WTC11 (cell line): ENCODE measurements at regions not wholly inside any gene's neighbourhood (a gene's known extent, or its start where the extent isn't known, plus 50 kb on each side); places are given as distances from the start of the nearest gene placed in this dataset.

Source experiments
- ATAC-seq: fragments of 200-7000 bp; cut with Tn5 transposase; 2 replicates; pipeline ENCODE4 v1.10.0; 2021; ENCODE audit warnings: mild to moderate bottlenecking, moderate library complexity
- CTCF ChIA-PET: fragments of 300-600 bp; sonication (Branson Sonifier 250); formaldehyde crosslinking; loops from one replicate; lab custom pipeline; 2021; ENCODE audit warnings: antibody characterized with exemption; lab: Charles Lee
- POLR2A ChIA-PET: fragments of 350-600 bp; sonication (Branson Sonifier 250); formaldehyde crosslinking; loops from one replicate; lab custom pipeline; 2021; ENCODE audit warnings: antibody characterized with exemption; lab: Charles Lee
- DNase-seq: peaks from one replicate; pipeline ENCODE4 v3.0.0; 2021; ENCODE audit warnings: low spot score
- H3K27ac Mint-ChIP-seq: 2 replicates; pipeline ENCODE4 v1.8.0; 2021; ENCODE audit warnings: mixed read lengths
- H3K27me3 Mint-ChIP-seq: 2 replicates; pipeline ENCODE4 v1.8.0; 2021; ENCODE audit warnings: low read depth, mild to moderate bottlenecking, moderate library complexity, mixed read lengths
- H3K36me3 Mint-ChIP-seq: 2 replicates; pipeline ENCODE4 v1.8.0; 2021; ENCODE audit warnings: mixed read lengths
- H3K4me1 Mint-ChIP-seq: 2 replicates; pipeline ENCODE4 v1.8.0; 2022; ENCODE audit warnings: mixed read lengths
- H3K4me3 Mint-ChIP-seq: 2 replicates; pipeline ENCODE4 v1.8.0; 2021; ENCODE audit warnings: mild to moderate bottlenecking, moderate library complexity, mixed read lengths
- H3K9me3 Mint-ChIP-seq: 2 replicates; pipeline ENCODE4 v1.8.0; 2021; ENCODE audit warnings: mixed read lengths
- CREM ChIP-seq: sonication (generic); formaldehyde crosslinking; IDR thresholded peaks from 2 replicates; pipeline ENCODE4 v1.8.1; 2022; ENCODE audit warnings: mild to moderate bottlenecking, missing genetic modification reagents, moderate library complexity
- FOXJ3 ChIP-seq: sonication (generic); formaldehyde crosslinking; IDR thresholded peaks from 2 replicates; pipeline ENCODE4 v1.9.0; 2021; ENCODE audit warnings: missing genetic modification reagents, mild to moderate bottlenecking, borderline replicate concordance
- FOXK1 ChIP-seq: sonication (generic); formaldehyde crosslinking; IDR thresholded peaks from 2 replicates; pipeline ENCODE4 v1.8.0; 2022; ENCODE audit warnings: mild to moderate bottlenecking, moderate library complexity, missing genetic modification reagents
- MXD4 ChIP-seq: fragments of 250-450 bp; sonication (Bioruptor Pico); IDR thresholded peaks from 2 replicates; pipeline ENCODE4 v1.8.0; 2021; ENCODE audit warnings: mild to moderate bottlenecking, moderate library complexity, borderline replicate concordance
- PREB ChIP-seq: sonication (generic); formaldehyde crosslinking; IDR thresholded peaks from 2 replicates; pipeline ENCODE4 v1.8.1; 2022; ENCODE audit warnings: mild to moderate bottlenecking, missing genetic modification reagents, moderate library complexity, borderline replicate concordance
- ZNF263 ChIP-seq: sonication (generic); formaldehyde crosslinking; IDR thresholded peaks from 2 replicates; pipeline ENCODE4 v1.8.1; 2022; ENCODE audit warnings: low read depth, mild to moderate bottlenecking, moderate library complexity, missing genetic modification reagents
- ZNF532 ChIP-seq: fragments of 250-450 bp; sonication (Bioruptor Pico); IDR thresholded peaks from 2 replicates; pipeline ENCODE4 v1.9.0; 2021; ENCODE audit warnings: mild to moderate bottlenecking, borderline replicate concordance
- TF ChIP-seq, protein P1 (sequence below): fragments of 250-450 bp; sonication (Bioruptor Pico); IDR thresholded peaks from 2 replicates; pipeline ENCODE4 v2.1.2; 2022; ENCODE audit warnings: mild to moderate bottlenecking, moderate library complexity
- TF ChIP-seq, protein P2 (sequence below): sonication (generic); formaldehyde crosslinking; IDR thresholded peaks from 2 replicates; pipeline ENCODE4 v1.8.0; 2022; ENCODE audit warnings: mild to moderate bottlenecking, missing genetic modification reagents
- TF ChIP-seq, protein P3 (sequence below): sonication (generic); formaldehyde crosslinking; IDR thresholded peaks from 2 replicates; pipeline ENCODE4 v1.8.0; 2023; ENCODE audit warnings: missing genetic modification reagents, mild to moderate bottlenecking, borderline replicate concordance

DNA sequence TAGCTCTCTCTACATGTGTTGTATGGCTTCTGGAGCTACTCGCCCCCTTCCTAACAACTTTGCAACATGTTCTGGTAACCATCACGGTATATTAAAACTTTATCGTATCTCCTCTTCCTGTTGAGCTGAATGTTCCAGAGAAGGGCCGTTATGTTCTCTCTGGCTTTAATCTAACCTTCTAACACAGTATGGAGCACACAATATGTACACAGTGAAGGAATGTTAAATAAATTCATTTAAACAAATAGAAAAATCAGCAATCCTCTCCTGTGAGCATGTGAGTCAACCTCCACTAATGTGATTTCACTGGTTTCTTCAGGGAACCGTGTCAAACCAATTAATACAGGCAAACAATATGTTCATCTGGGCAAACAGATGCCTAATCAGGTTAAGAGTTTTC is 319.5 kb upstream of the OR4E1 start (continued):
- TF ChIP-seq PREB (CRISPR knock-in tag) (no peak), FOXJ3 (CRISPR knock-in tag) (no peak), ZNF263 (no peak)
- TF ChIP-seq, protein P1, sequence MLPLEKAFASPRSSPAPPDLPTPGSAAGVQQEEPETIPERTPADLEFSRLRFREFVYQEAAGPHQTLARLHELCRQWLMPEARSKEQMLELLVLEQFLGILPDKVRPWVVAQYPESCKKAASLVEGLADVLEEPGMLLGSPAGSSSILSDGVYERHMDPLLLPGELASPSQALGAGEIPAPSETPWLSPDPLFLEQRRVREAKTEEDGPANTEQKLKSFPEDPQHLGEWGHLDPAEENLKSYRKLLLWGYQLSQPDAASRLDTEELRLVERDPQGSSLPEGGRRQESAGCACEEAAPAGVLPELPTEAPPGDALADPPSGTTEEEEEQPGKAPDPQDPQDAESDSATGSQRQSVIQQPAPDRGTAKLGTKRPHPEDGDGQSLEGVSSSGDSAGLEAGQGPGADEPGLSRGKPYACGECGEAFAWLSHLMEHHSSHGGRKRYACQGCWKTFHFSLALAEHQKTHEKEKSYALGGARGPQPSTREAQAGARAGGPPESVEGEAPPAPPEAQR (CRISPR knock-in tag): no peak
- TF ChIP-seq, protein P2, sequence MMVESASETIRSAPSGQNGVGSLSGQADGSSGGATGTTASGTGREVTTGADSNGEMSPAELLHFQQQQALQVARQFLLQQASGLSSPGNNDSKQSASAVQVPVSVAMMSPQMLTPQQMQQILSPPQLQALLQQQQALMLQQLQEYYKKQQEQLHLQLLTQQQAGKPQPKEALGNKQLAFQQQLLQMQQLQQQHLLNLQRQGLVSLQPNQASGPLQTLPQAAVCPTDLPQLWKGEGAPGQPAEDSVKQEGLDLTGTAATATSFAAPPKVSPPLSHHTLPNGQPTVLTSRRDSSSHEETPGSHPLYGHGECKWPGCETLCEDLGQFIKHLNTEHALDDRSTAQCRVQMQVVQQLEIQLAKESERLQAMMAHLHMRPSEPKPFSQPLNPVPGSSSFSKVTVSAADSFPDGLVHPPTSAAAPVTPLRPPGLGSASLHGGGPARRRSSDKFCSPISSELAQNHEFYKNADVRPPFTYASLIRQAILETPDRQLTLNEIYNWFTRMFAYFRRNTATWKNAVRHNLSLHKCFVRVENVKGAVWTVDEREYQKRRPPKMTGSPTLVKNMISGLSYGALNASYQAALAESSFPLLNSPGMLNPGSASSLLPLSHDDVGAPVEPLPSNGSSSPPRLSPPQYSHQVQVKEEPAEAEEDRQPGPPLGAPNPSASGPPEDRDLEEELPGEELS: no peak

DNA sequence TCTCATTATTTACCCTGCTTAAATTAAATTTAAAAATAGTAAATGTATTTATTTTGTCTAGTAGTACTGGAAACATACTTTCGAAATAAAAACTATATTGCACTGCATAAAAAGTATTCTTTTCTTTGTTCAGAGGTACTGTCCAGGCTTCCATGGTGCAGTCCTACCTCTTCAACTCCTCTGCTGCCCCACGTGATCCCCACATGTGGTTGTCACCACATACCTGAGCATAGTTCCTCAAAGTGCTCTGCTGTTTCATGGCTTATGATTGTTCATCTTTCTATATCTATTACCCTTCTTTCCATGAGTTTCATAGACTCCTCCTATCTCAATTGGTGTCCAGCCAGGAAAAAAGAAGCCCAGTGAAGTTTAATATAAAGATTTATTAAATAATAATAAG is 317.5 kb upstream of the OR4E1 start:
- DNase-seq (no peak), ATAC-seq (no peak)
- H3K36me3 Mint-ChIP-seq: no peaks in the 10 kb centered on the region
- no peak overlapping the region for H3K27ac Mint-ChIP-seq
- no peaks in the 10 kb centered on the region for H3K4me1 Mint-ChIP-seq
- no peak overlapping the region for H3K4me3 Mint-ChIP-seq
- TF ChIP-seq, protein P3, sequence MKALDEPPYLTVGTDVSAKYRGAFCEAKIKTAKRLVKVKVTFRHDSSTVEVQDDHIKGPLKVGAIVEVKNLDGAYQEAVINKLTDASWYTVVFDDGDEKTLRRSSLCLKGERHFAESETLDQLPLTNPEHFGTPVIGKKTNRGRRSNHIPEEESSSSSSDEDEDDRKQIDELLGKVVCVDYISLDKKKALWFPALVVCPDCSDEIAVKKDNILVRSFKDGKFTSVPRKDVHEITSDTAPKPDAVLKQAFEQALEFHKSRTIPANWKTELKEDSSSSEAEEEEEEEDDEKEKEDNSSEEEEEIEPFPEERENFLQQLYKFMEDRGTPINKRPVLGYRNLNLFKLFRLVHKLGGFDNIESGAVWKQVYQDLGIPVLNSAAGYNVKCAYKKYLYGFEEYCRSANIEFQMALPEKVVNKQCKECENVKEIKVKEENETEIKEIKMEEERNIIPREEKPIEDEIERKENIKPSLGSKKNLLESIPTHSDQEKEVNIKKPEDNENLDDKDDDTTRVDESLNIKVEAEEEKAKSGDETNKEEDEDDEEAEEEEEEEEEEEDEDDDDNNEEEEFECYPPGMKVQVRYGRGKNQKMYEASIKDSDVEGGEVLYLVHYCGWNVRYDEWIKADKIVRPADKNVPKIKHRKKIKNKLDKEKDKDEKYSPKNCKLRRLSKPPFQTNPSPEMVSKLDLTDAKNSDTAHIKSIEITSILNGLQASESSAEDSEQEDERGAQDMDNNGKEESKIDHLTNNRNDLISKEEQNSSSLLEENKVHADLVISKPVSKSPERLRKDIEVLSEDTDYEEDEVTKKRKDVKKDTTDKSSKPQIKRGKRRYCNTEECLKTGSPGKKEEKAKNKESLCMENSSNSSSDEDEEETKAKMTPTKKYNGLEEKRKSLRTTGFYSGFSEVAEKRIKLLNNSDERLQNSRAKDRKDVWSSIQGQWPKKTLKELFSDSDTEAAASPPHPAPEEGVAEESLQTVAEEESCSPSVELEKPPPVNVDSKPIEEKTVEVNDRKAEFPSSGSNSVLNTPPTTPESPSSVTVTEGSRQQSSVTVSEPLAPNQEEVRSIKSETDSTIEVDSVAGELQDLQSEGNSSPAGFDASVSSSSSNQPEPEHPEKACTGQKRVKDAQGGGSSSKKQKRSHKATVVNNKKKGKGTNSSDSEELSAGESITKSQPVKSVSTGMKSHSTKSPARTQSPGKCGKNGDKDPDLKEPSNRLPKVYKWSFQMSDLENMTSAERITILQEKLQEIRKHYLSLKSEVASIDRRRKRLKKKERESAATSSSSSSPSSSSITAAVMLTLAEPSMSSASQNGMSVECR: no peak
- TF ChIP-seq ZNF532 (CRISPR knock-in tag) (no peak), MXD4 (CRISPR knock-in tag) (no peak), FOXK1 (no peak), CREM (CRISPR knock-in tag) (no peak)
- TF ChIP-seq, protein P2: no peak
- ChIA-PET POLR2A (no interaction called here), CTCF (interaction anchor here (0.9 to 6.1 kb wide), 12 partner anchors 7 to 210 kb away, joined by 3 to 123 read pairs (median 6); no protein-coding TSS in a partner anchor)
- no peaks in the 10 kb centered on the region for H3K9me3 Mint-ChIP-seq
- H3K27me3 Mint-ChIP-seq: peaks cover 4% of the 10 kb centered on the region; the same call in 1 of the 2 replicates
